K562 (cell line): ENCODE measurements at regions not wholly inside any gene's neighbourhood (a gene's known extent, or its start where the extent isn't known, plus 50 kb on each side); places are given as distances from the start of the nearest gene placed in this dataset.

Source experiments
- ATAC-seq: fragments of 200-7000 bp; cut with Tn5 transposase; 3 replicates; pipeline ENCODE4 v1.9.1; 2020; ENCODE audit warnings: moderate library complexity
- BruUV-seq: library from RNA; stranded (reverse); fragments of 400-500 nt; replicated peaks from 2 replicates; lab custom pipeline; 2021; lab: Mats Ljungman, UMichigan
- CTCF ChIA-PET: fragments of 300-600 bp; formaldehyde crosslinking; extraction: SDS; loops from one replicate; lab custom pipeline; 2021; ENCODE audit warnings: low intra/inter-chr PET ratio; lab: Yijun Ruan, JAX
- POLR2A ChIA-PET: fragments of 300-600, 350-650 bp; sonication (Branson Sonifier 250); formaldehyde crosslinking; extraction: SDS; loops from one replicate; lab custom pipeline; 2021; ENCODE audit warnings: antibody characterized with exemption, inconsistent platforms; lab: Yijun Ruan, JAX
- DNase-seq, 4 experiments: peaks; one replicate each; pipeline versions ENCODE4 v3.0.0 to v3.0.0-alpha.2; 2011 to 2018; ENCODE audit warnings: low spot score in 3 of 4, mixed read lengths in 3 of 4; ENCODE audit errors: extremely low read depth in 1 of 4
- FAIRE-seq: peaks from 2 replicates; lab custom pipeline; 2011; peaks lifted over from hg19 to GRCh38; lab: Jason Lieb, UNC
- H2AFZ ChIP-seq: 2 replicates; pipeline ENCODE4 v1.6.0; 2011; ENCODE audit warnings: low read depth, low read length, control low read depth, inconsistent platforms
- H3K27ac ChIP-seq: fragments of 200-600 bp; 3 replicates; pipeline ENCODE4 v1.8.0; 2011; ENCODE audit warnings: low read depth, mild to moderate bottlenecking, control low read depth, inconsistent platforms, low read length, moderate library complexity, mixed read lengths; ENCODE audit errors: extremely low read depth
- H3K27me3 ChIP-seq, 2 experiments: fragments of 300-600 bp in 1 of 2; 2 replicates in 1 of 2; 3 replicates in 1 of 2; pipeline versions ENCODE4 v1.6.0 to v1.8.0; 2011; ENCODE audit warnings: inconsistent platforms in 2 of 2, low read length in 2 of 2, mild to moderate bottlenecking in 1 of 2, mixed read lengths in 1 of 2, moderate library complexity in 1 of 2; ENCODE audit not compliant: control insufficient read depth in 2 of 2, insufficient read depth in 2 of 2
- H3K36me3 ChIP-seq: fragments of 300-600 bp; 3 replicates; pipeline ENCODE4 v1.8.0; 2011; ENCODE audit warnings: mild to moderate bottlenecking, low read length, inconsistent platforms; ENCODE audit not compliant: control insufficient read depth, insufficient read depth
- H3K4me1 ChIP-seq, 2 experiments: fragments of 200-600 bp in 1 of 2; replicated peaks in 1 of 2; 2 replicates in 1 of 2; 3 replicates in 1 of 2; pipeline versions ENCODE4 v1.5.1 to v1.8.0; 2011; ENCODE audit warnings: inconsistent platforms in 2 of 2, low read length in 2 of 2, mild to moderate bottlenecking in 1 of 2, mixed read lengths in 1 of 2, moderate library complexity in 1 of 2; ENCODE audit not compliant: control insufficient read depth in 2 of 2, insufficient read depth in 2 of 2
- H3K4me2 ChIP-seq: 2 replicates; pipeline ENCODE4 v1.6.1; 2011; ENCODE audit warnings: low read length, control low read depth, inconsistent platforms, mixed read lengths; ENCODE audit not compliant: insufficient read depth
- H3K4me3 ChIP-seq: fragments of 200-600 bp; sonication (generic), shearing (Covaris generic); 2 replicates; pipeline ENCODE4 v1.5.1; 2016; ENCODE audit warnings: control low read depth, inconsistent platforms
- H3K79me2 ChIP-seq: fragments of 200-600 bp; 3 replicates; pipeline ENCODE4 v1.8.0; 2011; ENCODE audit warnings: low read length, inconsistent platforms; ENCODE audit not compliant: control insufficient read depth, insufficient read depth
- H3K9ac ChIP-seq, 2 experiments: 2 replicates each; pipeline versions ENCODE4 v1.6.0 to v1.6.1; 2011; ENCODE audit warnings: low read depth in 2 of 2, low read length in 2 of 2, control low read depth in 1 of 2, inconsistent platforms in 1 of 2, mild to moderate bottlenecking in 1 of 2, mixed read lengths in 1 of 2; ENCODE audit not compliant: insufficient read depth in 1 of 2
- H3K9me1 ChIP-seq: one replicate; pipeline ENCODE4 v1.6.0; 2011; ENCODE audit warnings: inconsistent platforms, mild to moderate bottlenecking, low read length, moderate library complexity; ENCODE audit not compliant: control insufficient read depth, insufficient read depth
- H3K9me3 ChIP-seq: replicated peaks from 2 replicates; pipeline ENCODE4 v1.5.1; 2011; ENCODE audit warnings: low read depth, low read length, inconsistent platforms; ENCODE audit not compliant: control insufficient read depth, insufficient read depth
- H4K20me1 ChIP-seq: replicated peaks from 2 replicates; pipeline ENCODE4 v1.6.1; 2011; ENCODE audit warnings: low read length, inconsistent platforms, mixed read lengths; ENCODE audit not compliant: control insufficient read depth, insufficient read depth
- ELF2 ChIP-seq: fragments of 250-450 bp; sonication (Bioruptor Pico); IDR thresholded peaks from 2 replicates; pipeline ENCODE4 v1.5.0; 2021; ENCODE audit warnings: mild to moderate bottlenecking
- ETS1 ChIP-seq: conservative IDR thresholded peaks from 2 replicates; pipeline ENCODE4 v1.6.1; 2011; ENCODE audit warnings: low read depth, mild to moderate bottlenecking, low read length; ENCODE audit not compliant: control insufficient read depth
- FOXA1 ChIP-seq: fragments of 450-650 bp; IDR thresholded peaks from 2 replicates; pipeline ENCODE4 v1.6.1; 2016; ENCODE audit warnings: mild to moderate bottlenecking, borderline replicate concordance
- FOXM1 ChIP-seq, 2 experiments: fragments of 450-650 bp in 1 of 2; sonication (generic) in 1 of 2; formaldehyde crosslinking in 1 of 2; IDR thresholded peaks; 2 replicates each; pipeline versions ENCODE4 v1.6.1 to v1.9.0; 2017 to 2022; ENCODE audit warnings: low read depth in 2 of 2, mild to moderate bottlenecking in 2 of 2, missing genetic modification reagents in 1 of 2, moderate library complexity in 1 of 2
- HMBOX1 ChIP-seq: sonication (generic); IDR thresholded peaks from 2 replicates; pipeline ENCODE4 v1.6.1; 2016
- IRF2 ChIP-seq: sonication (generic); formaldehyde crosslinking; IDR thresholded peaks from 2 replicates; pipeline ENCODE4 v1.8.1; 2022; ENCODE audit warnings: mild to moderate bottlenecking, missing genetic modification reagents
- L3MBTL2 ChIP-seq: fragments of 450-650 bp; IDR thresholded peaks from 2 replicates; pipeline ENCODE4 v1.6.1; 2016; ENCODE audit warnings: mild to moderate bottlenecking, moderate library complexity
- MAFF ChIP-seq: IDR thresholded peaks from 2 replicates; pipeline ENCODE4 v1.6.1; 2012; ENCODE audit warnings: low read length, improper control_type of control experiment
- MCM2 ChIP-seq: fragments of 450-650 bp; IDR thresholded peaks from 2 replicates; pipeline ENCODE4 v1.6.1; 2017; ENCODE audit warnings: low read depth, mild to moderate bottlenecking
- MLLT1 ChIP-seq, 2 experiments: fragments of 450-650 bp; IDR thresholded peaks; 2 replicates each; pipeline ENCODE4 v1.6.1; 2016
- NKRF ChIP-seq: fragments of 450-650 bp; IDR thresholded peaks from 2 replicates; pipeline ENCODE4 v1.6.1; 2016; ENCODE audit warnings: borderline replicate concordance
- OTX1 ChIP-seq: fragments of 450-650 bp; formaldehyde crosslinking; IDR thresholded peaks from 2 replicates; pipeline ENCODE4 v1.4.0; 2022; ENCODE audit warnings: mild to moderate bottlenecking
- TAF1 ChIP-seq: IDR thresholded peaks from 2 replicates; pipeline ENCODE4 v1.6.1; 2011; ENCODE audit warnings: mild to moderate bottlenecking, low read length, moderate library complexity; ENCODE audit not compliant: insufficient read depth, control insufficient read depth, severe bottlenecking; ENCODE audit errors: extremely low read depth
- TCF15 ChIP-seq: fragments of 250-450 bp; sonication (Bioruptor Pico); IDR thresholded peaks from 2 replicates; pipeline ENCODE4 v1.8.0; 2022; ENCODE audit warnings: moderate library complexity, mild to moderate bottlenecking, inconsistent platforms
- ZEB2 ChIP-seq: fragments of 450-650 bp; IDR thresholded peaks from 2 replicates; pipeline ENCODE4 v1.6.1; 2016
- ZNF224 ChIP-seq: sonication (generic); formaldehyde crosslinking; IDR thresholded peaks from 2 replicates; pipeline ENCODE4 v1.8.0; 2022; ENCODE audit warnings: mild to moderate bottlenecking, missing genetic modification reagents
- WGBS: fragments of 100-300 bp; shearing (Covaris generic); methylation state at CpG from one replicate; pipeline ENCODE4 v1.1.6; 2016; ENCODE audit warnings: low coverage, mixed read lengths; ENCODE audit not compliant: insufficient coverage; ENCODE audit errors: missing lambda C conversion rate; 5-methylcytosine and 5-hydroxymethylcytosine counted together
- in situ Hi-C: fragments of 300-500 bp; cut with MboI; formaldehyde crosslinking; loops from 4 replicates; pipeline ENCODE4 v1.15.0; 2018; ENCODE audit warnings: inconsistent platforms, mixed read lengths
- intact Hi-C: fragments of 100-400 bp; cut with micrococcal nuclease; formaldehyde crosslinking; loops from 2 replicates; pipeline ENCODE4 v1.14.2; 2022

- in situ Hi-C loops: loop anchor here (10.0 kb wide), 1 partner anchor 631 kb away; no protein-coding TSS in a partner anchor
- H3K9me1 ChIP-seq: no peaks in the 10 kb centered on the region
- TF ChIP-seq NKRF (0 out of 2 replicates have a peak, but pooled peaks have one; percentile 34), ZNF224 (CRISPR knock-in tag) (no peak), IRF2 (CRISPR knock-in tag) (no peak), L3MBTL2 (peak; percentile 75), TCF15 (no peak), OTX1 (CRISPR knock-in tag) (0 out of 2 replicates have a peak, but pooled peaks have one; percentile 46), MLLT1 (IDR thresholded peaks at IDR 0.05) (0 out of 4 replicates have a peak, but pooled peaks of 1 of the 2 experiments have one; percentile 30), ELF2 (no peak), ZEB2 (no peak), FOXM1 (IDR thresholded peaks at IDR 0.05; ENCODE audit: low read depth) (no peak), FOXM1 (CRISPR knock-in tag; IDR thresholded peaks at IDR 0.05; ENCODE audit: low read depth) (no peak), HMBOX1 (no peak), FOXA1 (no peak), MAFF (no peak), TAF1 (no peak), MCM2 (no peak), ETS1 (no peak)
These were observed 613.2 kb downstream of the KCNJ18 start for GRCh38 chr17:22305356-22306071.

More at GRCh38 chr17:22305356-22306071, 613.2 kb downstream of the KCNJ18 start:
- Histone ChIP-seq H3K4me1 (peaks cover 2 to 12% of the 10 kb centered on the region in 2 experiments; a peak in 2 of 5 replicates), H2AFZ (peak overlapping the region; percentile 98), H3K4me2 (peak overlapping the region; percentile 85), H3K27me3 (no peaks in the 10 kb centered on the region), H3K9me3 (peaks cover 9% of the 10 kb centered on the region), H4K20me1 (no peaks in the 10 kb centered on the region), H3K27ac (peak overlapping the region; percentile 75; the same call in 2 of the 3 replicates), H3K36me3 (no peaks in the 10 kb centered on the region), H3K4me3 (peak overlapping the region; percentile 29), H3K9ac (peak overlapping the region; percentile 77 to 91), H3K79me2 (peaks cover 6% of the 10 kb centered on the region; the same call in 2 of the 3 replicates)
- no TSS peak for BruUV-seq
- 3% methylated on average over 27 of the region's 32 CpGs for WGBS
- DNase-seq (peak in 2 of 4 experiments; percentile 22 to 54), FAIRE-seq (no peak), ATAC-seq (peak; percentile 73)
- intact Hi-C loops: no loop called here
- POLR2A ChIA-PET: no interaction called here
- CTCF ChIA-PET: no interaction called here
